Stimulated activated CD4-positive, alpha-beta T cell treated with anti-CD3 and anti-CD28 coated beads, Interleukin-4, amount 100 ng/mL, for 48 hours (primary cell): ENCODE measurements at regions not wholly inside any gene's neighbourhood (a gene's known extent, or its start where the extent isn't known, plus 50 kb on each side); places are given as distances from the start of the nearest gene placed in this dataset.
"Not testable (repeated sequence)": the region's sequence is repeated elsewhere in the genome, so short reads cannot be mapped to it uniquely, and the experiment has no call there.

Source experiments
- DNase-seq, 2 donors: peaks; one replicate each; pipeline ENCODE4 v3.0.0-alpha.2; 2020; ENCODE audit warnings: low read depth in 2 of 2

GRCh38 chr4:32700838-32701237, 1980.7 kb downstream of the PCDH7 start:
- no peak for DNase-seq

- no peak for DNase-seq
These were observed 1986.7 kb downstream of the PCDH7 start for GRCh38 chr4:32706893-32707292.

- DNase-seq = not testable (repeated sequence)
These were observed 1996.0 kb downstream of the PCDH7 start for GRCh38 chr4:32716090-32716620.

- DNase-seq = no peak
These were observed 2015.9 kb downstream of the PCDH7 start for GRCh38 chr4:32735856-32736590.

GRCh38 chr4:32744211-32744610, 2024.0 kb downstream of the PCDH7 start:
- DNase-seq = no peak

- DNase-seq = no peak
These were observed 2025.2 kb downstream of the PCDH7 start for GRCh38 chr4:32745351-32745750.

GRCh38 chr4:32748061-32748460, 2027.9 kb downstream of the PCDH7 start:
- DNase-seq = no peak

GRCh38 chr4:32748498-32748897, 2028.3 kb downstream of the PCDH7 start:
- DNase-seq = no peak

GRCh38 chr4:32752962-32753361, 2032.8 kb downstream of the PCDH7 start:
- DNase-seq = no peak

GRCh38 chr4:32768664-32769389, 2048.7 kb downstream of the PCDH7 start:
- no peak for DNase-seq

- no peak for DNase-seq
These were observed 2051.3 kb downstream of the PCDH7 start for GRCh38 chr4:32771491-32771890.

GRCh38 chr4:32775049-32775448, 2054.9 kb downstream of the PCDH7 start:
- DNase-seq = no peak

GRCh38 chr4:32776435-32777203, 2056.4 kb downstream of the PCDH7 start:
- DNase-seq = no peak

GRCh38 chr4:32778025-32778424, 2057.9 kb downstream of the PCDH7 start:
- DNase-seq = no peak

GRCh38 chr4:32778938-32779337, 2058.8 kb downstream of the PCDH7 start:
- no peak for DNase-seq

- DNase-seq = no peak
These were observed 2068.9 kb downstream of the PCDH7 start for GRCh38 chr4:32789026-32789608.

- no peak for DNase-seq
These were observed 2070.6 kb downstream of the PCDH7 start for GRCh38 chr4:32790803-32791202.

GRCh38 chr4:32798471-32799159, 2078.4 kb downstream of the PCDH7 start:
- no peak for DNase-seq

- no peak for DNase-seq
These were observed 2104.2 kb downstream of the PCDH7 start for GRCh38 chr4:32824336-32824735.

- DNase-seq = no peak
These were observed 2106.0 kb downstream of the PCDH7 start for GRCh38 chr4:32826169-32826568.

- DNase-seq = no peak
These were observed 2110.0 kb downstream of the PCDH7 start for GRCh38 chr4:32830160-32830559.
